BLaER1 (cell line): ENCODE measurements at regions not wholly inside any gene's neighbourhood (a gene's known extent, or its start where the extent isn't known, plus 50 kb on each side); places are given as distances from the start of the nearest gene placed in this dataset.
"Not testable (repeated sequence)": the region's sequence is repeated elsewhere in the genome, so short reads cannot be mapped to it uniquely, and the experiment has no call there.

Experiments used
- H3K27ac ChIP-seq: shearing (Covaris generic); formaldehyde crosslinking; 2 replicates; pipeline ENCODE4 v1.8.1; 2022
- H3K27me3 ChIP-seq: shearing (Covaris generic); formaldehyde crosslinking; 2 replicates; pipeline ENCODE4 v1.8.1; 2022
- H3K36me3 ChIP-seq: shearing (Covaris generic); formaldehyde crosslinking; 2 replicates; pipeline ENCODE4 v1.8.1; 2022
- H3K4me1 ChIP-seq: shearing (Covaris generic); formaldehyde crosslinking; 2 replicates; pipeline ENCODE4 v1.8.1; 2022
- H3K4me2 ChIP-seq: shearing (Covaris generic); formaldehyde crosslinking; 2 replicates; pipeline ENCODE4 v1.8.1; 2022
- H3K4me3 ChIP-seq: shearing (Covaris generic); formaldehyde crosslinking; 2 replicates; pipeline ENCODE4 v1.8.1; 2022
- H3K9ac ChIP-seq: shearing (Covaris generic); formaldehyde crosslinking; 2 replicates; pipeline ENCODE4 v1.8.1; 2022
- H3K9me3 ChIP-seq: shearing (Covaris generic); formaldehyde crosslinking; 2 replicates; pipeline ENCODE4 v1.8.1; 2022
- H4K20me1 ChIP-seq: shearing (Covaris generic); formaldehyde crosslinking; 2 replicates; pipeline ENCODE4 v1.8.1; 2022
- Cebpa-rat ChIP-seq: shearing (Covaris generic); IDR thresholded peaks from 2 replicates; pipeline ENCODE4 v1.8.1; 2022

DNA sequence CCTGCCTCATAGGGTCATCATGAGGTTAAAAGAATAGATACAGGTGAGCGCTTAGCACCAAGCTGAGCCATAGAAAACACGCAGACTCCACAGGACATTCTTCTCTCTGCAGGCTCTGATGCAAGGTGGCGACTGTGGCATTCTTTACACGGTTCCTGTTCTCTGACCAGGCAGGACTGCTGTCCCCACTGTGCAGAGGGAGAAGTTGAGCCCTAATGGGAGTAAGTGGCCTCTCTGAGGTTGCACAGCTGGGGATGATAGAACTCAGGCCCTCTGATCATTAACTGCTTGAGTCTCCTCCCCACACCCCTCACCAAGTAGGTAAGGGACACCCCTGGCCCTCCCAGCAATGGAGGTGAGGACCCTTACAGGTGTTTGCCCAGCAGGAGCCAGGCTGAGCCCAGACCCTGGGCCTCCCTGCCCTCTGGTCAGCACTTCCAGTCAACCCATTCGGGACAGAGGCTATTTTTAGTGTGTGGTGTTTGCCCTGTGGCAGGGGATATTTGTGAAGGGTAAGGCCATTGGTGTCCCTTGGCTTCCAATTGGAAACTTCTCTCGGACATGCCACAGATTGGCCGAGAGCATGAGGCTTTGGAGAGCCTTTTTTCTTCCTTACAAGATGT lies 116.8 kb downstream of the VEGFA start:
- peaks cover 59% of the 10 kb centered on the region for H3K4me1 ChIP-seq

DNA sequence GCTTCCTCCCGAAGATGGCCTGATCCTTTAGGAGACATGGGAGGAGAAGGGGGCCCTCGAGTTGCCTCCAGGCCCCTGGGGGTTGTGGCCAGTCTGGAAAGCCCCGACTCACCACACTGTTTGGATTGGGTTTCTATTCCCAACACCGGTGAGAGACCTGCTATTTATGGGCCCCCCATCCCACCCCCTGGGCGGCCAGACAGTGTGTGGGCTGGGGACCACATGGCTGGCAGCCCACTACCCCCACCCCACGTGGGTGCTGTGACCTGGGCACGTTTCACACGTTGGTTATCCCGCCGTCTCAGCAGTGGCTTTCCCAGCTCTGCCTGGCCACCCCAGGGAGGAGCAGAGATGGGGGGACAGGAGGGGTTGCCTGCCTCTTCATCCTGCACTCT lies 116.1 kb downstream of the VEGFA start:
- H3K36me3 ChIP-seq: no peaks in the 10 kb centered on the region
- H3K27ac ChIP-seq: 0 out of 2 replicates have a peak overlapping the region, but pooled peaks have one; percentile 9
- no peak for TF ChIP-seq Cebpa-rat
- H3K4me2 ChIP-seq: peak overlapping the region; percentile 9; the same call in 1 of the 2 replicates
- H3K9ac ChIP-seq: no peak overlapping the region
- no peak overlapping the region for H3K4me3 ChIP-seq
- H3K4me1 ChIP-seq: peaks cover 58% of the 10 kb centered on the region
- no peaks in the 10 kb centered on the region for H3K27me3 ChIP-seq
- H3K9me3 ChIP-seq: no peaks in the 10 kb centered on the region
- H4K20me1 ChIP-seq: no peaks in the 10 kb centered on the region

More for the DNA sequence above, 116.8 kb downstream of the VEGFA start:
- TF ChIP-seq Cebpa-rat: no peak
- H3K27ac ChIP-seq: 0 out of 2 replicates have a peak overlapping the region, but pooled peaks have one; percentile 4
- H3K9me3 ChIP-seq: no peaks in the 10 kb centered on the region
- no peaks in the 10 kb centered on the region for H4K20me1 ChIP-seq
- no peak overlapping the region for H3K9ac ChIP-seq
- no peak overlapping the region for H3K4me3 ChIP-seq
- no peaks in the 10 kb centered on the region for H3K36me3 ChIP-seq
- H3K27me3 ChIP-seq: no peaks in the 10 kb centered on the region
- H3K4me2 ChIP-seq: peak overlapping the region; percentile 36

DNA sequence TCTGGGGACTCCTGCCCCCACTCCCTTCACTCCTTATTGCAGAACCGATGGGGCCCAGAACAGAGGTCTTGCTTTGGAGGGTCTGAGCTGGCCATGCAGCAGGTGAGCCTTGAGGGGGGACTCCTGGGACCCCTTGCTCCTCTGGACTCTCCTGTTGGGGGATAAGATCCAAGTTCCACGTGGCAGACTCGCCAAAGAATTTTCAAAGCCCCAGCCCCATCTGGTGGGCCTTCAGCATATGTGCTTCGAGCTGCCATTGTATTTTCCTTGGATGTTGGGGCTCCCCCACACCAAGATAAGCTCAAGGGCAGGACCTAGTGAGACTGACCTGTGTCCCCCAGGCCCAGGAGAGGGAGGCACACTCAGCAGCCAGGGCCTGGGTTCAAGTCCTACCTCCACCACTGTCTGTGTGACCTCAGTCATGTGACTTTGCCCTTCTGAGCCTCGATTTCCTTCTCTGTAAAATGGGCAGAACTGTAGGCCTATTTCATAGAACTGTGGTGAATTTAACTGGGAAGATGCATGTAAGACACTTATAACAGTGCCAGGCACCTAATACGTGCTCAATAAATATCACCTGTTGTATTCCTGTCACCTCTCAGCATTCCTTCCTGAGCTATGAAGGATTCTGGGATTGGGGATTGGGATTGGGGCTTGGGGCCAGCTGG lies 115.5 kb downstream of the VEGFA start:
- no peaks in the 10 kb centered on the region for H3K36me3 ChIP-seq
- H4K20me1 ChIP-seq: no peaks in the 10 kb centered on the region
- TF ChIP-seq Cebpa-rat: no peak
- H3K9me3 ChIP-seq: no peaks in the 10 kb centered on the region
- no peak overlapping the region for H3K4me3 ChIP-seq
- H3K27me3 ChIP-seq: no peaks in the 10 kb centered on the region
- H3K9ac ChIP-seq: no peak overlapping the region
- peaks cover 53% of the 10 kb centered on the region for H3K4me1 ChIP-seq
- 0 out of 2 replicates have a peak overlapping the region, but pooled peaks have one; percentile 88 for H3K27ac ChIP-seq
- peak overlapping the region; percentile 9 for H3K4me2 ChIP-seq

GRCh38 chr6:43884652-43885022 lies 114.6 kb downstream of the VEGFA start:
- H3K4me2 ChIP-seq: peak overlapping the region; percentile 78
- TF ChIP-seq Cebpa-rat: no peak

DNA sequence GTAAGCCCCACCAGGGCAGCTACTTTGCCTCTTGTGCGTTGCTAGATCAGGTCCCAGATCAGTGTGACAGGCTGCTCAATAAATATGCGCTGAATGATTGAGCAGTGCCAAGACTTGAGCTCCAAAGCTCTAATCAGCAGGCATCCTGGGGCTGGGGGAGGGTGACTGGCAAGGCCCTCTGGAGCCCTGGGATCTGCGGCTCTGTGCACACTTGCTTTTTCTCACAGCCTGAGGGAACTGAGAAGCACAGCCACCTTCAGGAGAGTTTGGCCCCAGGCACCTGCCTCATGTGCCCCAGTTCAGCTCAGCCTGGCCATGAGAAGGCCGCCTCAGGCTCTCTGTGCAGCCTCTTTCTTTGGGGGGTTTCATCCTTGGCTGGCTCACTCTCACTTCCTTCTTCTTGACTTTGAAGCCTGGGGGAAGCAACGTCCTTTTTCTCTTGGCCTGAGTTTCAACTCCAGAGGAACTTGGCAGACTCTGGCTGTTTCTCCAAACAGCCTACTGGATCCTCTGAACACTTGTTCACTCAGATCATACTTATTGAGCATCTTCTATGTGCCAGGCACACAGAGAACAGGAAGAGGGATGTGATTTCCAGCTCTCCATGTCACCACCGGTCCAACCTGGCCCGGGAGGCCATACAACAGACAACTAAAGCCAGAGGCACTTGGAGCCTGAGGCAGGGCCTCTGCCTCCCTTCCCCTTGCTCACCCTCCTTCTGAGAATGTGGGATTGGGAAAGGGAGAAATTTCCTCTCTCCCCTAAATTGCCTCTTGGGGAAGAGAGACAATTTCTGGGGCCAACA lies 114.0 kb downstream of the VEGFA start:
- Histone ChIP-seq H3K9ac (peak overlapping the region; percentile 69), H3K4me2 (peak overlapping the region; percentile 78), H3K36me3 (no peaks in the 10 kb centered on the region), H3K9me3 (no peaks in the 10 kb centered on the region), H3K27ac (peak overlapping the region; percentile 88), H4K20me1 (no peaks in the 10 kb centered on the region), H3K4me3 (no peak overlapping the region), H3K4me1 (peaks cover 62% of the 10 kb centered on the region), H3K27me3 (no peaks in the 10 kb centered on the region)
- no peak for TF ChIP-seq Cebpa-rat

More at GRCh38 chr6:43884652-43885022, 114.6 kb downstream of the VEGFA start:
- peak overlapping the region; percentile 88 for H3K27ac ChIP-seq
- H3K9ac ChIP-seq: peak overlapping the region; percentile 69
- H3K27me3 ChIP-seq: no peaks in the 10 kb centered on the region
- no peaks in the 10 kb centered on the region for H4K20me1 ChIP-seq
- no peaks in the 10 kb centered on the region for H3K9me3 ChIP-seq
- H3K36me3 ChIP-seq: no peaks in the 10 kb centered on the region
- no peak overlapping the region for H3K4me3 ChIP-seq
- H3K4me1 ChIP-seq: peaks cover 56% of the 10 kb centered on the region

- H3K4me1 ChIP-seq: peaks cover 72% of the 10 kb centered on the region
- not testable (repeated sequence) for H3K4me3 ChIP-seq, H3K27me3 ChIP-seq, H3K36me3 ChIP-seq, H3K9me3 ChIP-seq, H4K20me1 ChIP-seq, H3K9ac ChIP-seq, H3K4me2 ChIP-seq, H3K27ac ChIP-seq
These were observed 112.9 kb downstream of the VEGFA start for GRCh38 chr6:43882690-43883448.

DNA sequence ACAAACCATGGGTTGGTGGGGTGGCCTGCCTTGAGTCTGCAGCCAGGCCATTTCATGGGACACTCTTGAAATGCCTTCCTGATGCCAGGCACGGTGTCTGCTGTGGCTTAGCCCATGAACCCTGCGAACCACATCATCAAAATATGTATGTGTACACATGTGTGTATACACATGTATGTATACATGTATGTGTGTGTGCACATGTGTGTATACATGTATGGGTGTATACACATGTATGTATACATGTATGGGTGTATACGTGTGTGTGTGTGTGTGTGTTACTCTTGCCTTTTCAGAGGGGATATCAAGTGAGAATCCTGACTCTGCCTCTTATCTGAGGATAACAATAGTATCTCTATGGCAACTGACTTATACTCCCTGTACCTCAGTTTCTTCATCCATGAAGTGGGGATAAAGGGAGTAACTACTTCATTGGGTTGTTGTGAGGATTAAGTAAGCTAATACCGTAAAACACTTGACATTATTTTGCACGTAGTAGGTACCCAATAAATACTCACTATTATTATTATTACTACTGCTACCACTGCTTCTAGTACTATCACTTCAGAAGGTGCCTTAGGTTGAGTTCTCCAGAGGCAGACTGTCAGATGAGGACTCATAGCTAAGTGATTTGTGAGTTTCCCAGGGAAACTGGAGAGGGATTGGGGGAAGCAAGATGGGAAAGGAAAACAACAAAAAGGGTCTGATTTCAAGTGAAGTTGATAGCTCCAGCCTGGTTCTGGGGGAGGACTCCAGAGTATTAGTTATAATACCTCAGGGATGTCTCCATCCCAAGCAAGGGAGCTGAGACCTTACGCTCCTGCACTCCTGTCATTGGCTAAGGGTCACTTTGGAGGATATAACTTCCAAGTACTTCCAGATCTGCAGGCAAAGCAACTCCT lies 110.5 kb downstream of the VEGFA start:
- H3K27ac ChIP-seq: no peak overlapping the region; the same call in 1 of the 2 replicates
- no peaks in the 10 kb centered on the region for H4K20me1 ChIP-seq
- H3K27me3 ChIP-seq: no peaks in the 10 kb centered on the region
- peaks cover 68% of the 10 kb centered on the region for H3K4me1 ChIP-seq
- H3K9ac ChIP-seq: 0 out of 2 replicates have a peak overlapping the region, but pooled peaks have one; percentile 57
- H3K9me3 ChIP-seq: no peaks in the 10 kb centered on the region
- H3K4me3 ChIP-seq: no peak overlapping the region
- TF ChIP-seq Cebpa-rat: no peak
- H3K36me3 ChIP-seq: no peaks in the 10 kb centered on the region
- H3K4me2 ChIP-seq: peak overlapping the region; percentile 75; the same call in 1 of the 2 replicates

- no peaks in the 10 kb centered on the region for H3K36me3 ChIP-seq
- peak overlapping the region; percentile 75 for H3K4me2 ChIP-seq
- H3K4me1 ChIP-seq: peaks cover 61% of the 10 kb centered on the region
- H3K27me3 ChIP-seq: no peaks in the 10 kb centered on the region
- H3K4me3 ChIP-seq: no peak overlapping the region
- peak overlapping the region; percentile 57; the same call in 1 of the 2 replicates for H3K9ac ChIP-seq
- H3K27ac ChIP-seq: peak overlapping the region; percentile 77
- no peaks in the 10 kb centered on the region for H4K20me1 ChIP-seq
- no peaks in the 10 kb centered on the region for H3K9me3 ChIP-seq
- no peak for TF ChIP-seq Cebpa-rat
These were observed 109.7 kb downstream of the VEGFA start for GRCh38 chr6:43879722-43880121.
